Omental fat pad (tissue), 3 donors: ENCODE measurements at regions not wholly inside any gene's neighbourhood (a gene's known extent, or its start where the extent isn't known, plus 50 kb on each side); places are given as distances from the start of the nearest gene placed in this dataset.

ENCODE experiments used
- ATAC-seq: fragments of 150-250 bp; one replicate; pipeline ENCODE4 v1.9.1; 2016; ENCODE audit warnings: mild to moderate bottlenecking, moderate library complexity; ENCODE audit not compliant: low FRiP score
- DNase-seq: peaks from one replicate; pipeline ENCODE4 v3.0.0-alpha.2; 2019; ENCODE audit warnings: low spot score
- TF ChIP-seq, protein P1 (sequence below), 3 donors: fragments of 450-650 bp; IDR thresholded peaks; one replicate each; pipeline ENCODE4 v1.5.1; 2016 to 2017; ENCODE audit warnings: antibody characterized with exemption in 3 of 3, mild to moderate bottlenecking in 3 of 3, moderate library complexity in 2 of 3

DNA sequence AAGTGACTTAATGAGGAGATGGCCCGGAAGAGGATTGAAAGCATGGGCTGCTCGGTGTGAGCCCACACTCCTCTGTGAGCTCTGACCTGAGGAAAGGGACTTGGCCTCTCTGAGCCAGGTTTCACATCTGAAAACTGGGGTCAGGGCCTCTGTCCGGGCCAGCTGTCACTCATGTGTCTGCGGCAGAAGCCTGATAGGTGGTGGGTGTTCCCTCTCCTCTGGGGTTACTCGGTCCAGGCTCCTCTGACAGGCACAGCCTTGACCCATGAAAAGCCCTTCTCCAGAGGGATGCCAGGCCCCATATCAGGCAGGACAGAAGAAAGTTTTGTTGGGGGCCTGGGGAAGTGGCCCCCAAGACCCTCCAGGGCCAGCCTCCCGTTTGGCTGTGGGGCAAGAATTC is 131.4 kb downstream of the CHSY1 start:
- TF ChIP-seq, protein P1, sequence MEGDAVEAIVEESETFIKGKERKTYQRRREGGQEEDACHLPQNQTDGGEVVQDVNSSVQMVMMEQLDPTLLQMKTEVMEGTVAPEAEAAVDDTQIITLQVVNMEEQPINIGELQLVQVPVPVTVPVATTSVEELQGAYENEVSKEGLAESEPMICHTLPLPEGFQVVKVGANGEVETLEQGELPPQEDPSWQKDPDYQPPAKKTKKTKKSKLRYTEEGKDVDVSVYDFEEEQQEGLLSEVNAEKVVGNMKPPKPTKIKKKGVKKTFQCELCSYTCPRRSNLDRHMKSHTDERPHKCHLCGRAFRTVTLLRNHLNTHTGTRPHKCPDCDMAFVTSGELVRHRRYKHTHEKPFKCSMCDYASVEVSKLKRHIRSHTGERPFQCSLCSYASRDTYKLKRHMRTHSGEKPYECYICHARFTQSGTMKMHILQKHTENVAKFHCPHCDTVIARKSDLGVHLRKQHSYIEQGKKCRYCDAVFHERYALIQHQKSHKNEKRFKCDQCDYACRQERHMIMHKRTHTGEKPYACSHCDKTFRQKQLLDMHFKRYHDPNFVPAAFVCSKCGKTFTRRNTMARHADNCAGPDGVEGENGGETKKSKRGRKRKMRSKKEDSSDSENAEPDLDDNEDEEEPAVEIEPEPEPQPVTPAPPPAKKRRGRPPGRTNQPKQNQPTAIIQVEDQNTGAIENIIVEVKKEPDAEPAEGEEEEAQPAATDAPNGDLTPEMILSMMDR (IDR thresholded peaks at IDR 0.05), result no peak
- DNase-seq (no peak), ATAC-seq (no peak)
